HG03520 (cell line): ENCODE measurements at regions not wholly inside any gene's neighbourhood (a gene's known extent, or its start where the extent isn't known, plus 50 kb on each side); places are given as distances from the start of the nearest gene placed in this dataset.

Source experiments
- ATAC-seq: cut with Tn5 transposase; IDR thresholded peaks from one replicate; pipeline ENCODE4 v1.9.1; 2021; ENCODE audit warnings: mild to moderate bottlenecking, moderate library complexity; ENCODE audit not compliant: unreplicated experiment

DNA sequence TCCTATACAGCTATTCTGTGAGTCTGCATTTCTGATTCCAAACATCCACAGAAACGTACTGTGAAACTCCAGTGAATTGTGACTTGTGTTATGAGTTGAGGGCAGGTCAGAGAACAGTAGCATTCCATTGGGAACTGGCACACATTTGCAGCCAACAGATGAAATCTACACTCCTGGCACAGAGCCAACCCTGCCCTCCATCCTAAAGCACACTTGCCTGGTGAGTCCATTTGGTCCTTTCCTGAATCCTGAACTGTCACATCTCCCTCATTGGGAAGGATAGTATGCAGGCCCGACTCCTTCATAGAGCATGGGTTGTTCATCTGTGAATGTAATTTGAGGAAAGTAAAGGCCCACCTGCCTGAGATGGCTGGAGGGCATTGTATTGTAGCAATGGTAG, 314.3 kb upstream of the RASGRP1 start:
- no peak for ATAC-seq

GRCh38 chr15:38879909-38880471, 315.4 kb upstream of the RASGRP1 start:
- ATAC-seq, result no peak

- ATAC-seq, result no peak
Observed at GRCh38 chr15:38882221-38882620, 317.6 kb upstream of the RASGRP1 start.

DNA sequence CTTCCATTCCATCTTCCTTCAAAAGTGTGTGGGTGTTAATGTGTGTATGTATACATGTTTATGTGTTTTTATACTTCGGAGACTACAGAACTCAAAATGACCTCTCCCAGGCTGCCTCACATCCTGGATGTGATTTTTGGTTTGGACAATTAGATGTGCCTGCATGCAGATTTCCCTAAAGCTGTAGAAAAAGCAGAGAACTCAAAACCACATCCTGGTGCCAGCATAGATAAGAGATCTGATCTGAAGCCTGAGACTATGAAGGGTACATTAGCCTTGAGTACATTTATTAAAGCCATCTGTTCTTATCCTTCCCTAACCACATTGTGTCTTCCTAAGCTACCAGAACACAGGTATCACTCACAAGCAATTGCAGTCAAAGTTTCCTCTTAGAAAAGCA, 319.4 kb upstream of the RASGRP1 start:
- no peak for ATAC-seq

DNA sequence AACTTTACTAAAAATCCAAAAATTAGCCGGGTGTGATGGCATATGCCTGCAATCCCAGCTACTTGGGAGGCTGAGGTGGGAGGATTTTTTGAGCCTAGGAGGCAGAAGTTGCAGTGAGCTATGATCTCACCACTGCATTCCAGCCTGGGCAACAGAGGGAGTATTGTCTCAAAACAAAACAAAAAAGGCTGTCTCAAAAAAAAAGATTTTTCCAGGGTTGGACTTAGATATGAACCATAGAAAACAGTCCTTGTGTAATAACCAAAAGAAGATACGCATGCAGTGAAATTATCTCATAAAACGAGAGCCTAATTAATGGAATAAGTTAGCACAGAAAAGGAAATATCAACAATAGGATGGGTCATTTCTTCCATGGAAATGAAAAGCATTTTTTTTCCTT, 320.4 kb upstream of the RASGRP1 start:
- ATAC-seq, result no peak

DNA sequence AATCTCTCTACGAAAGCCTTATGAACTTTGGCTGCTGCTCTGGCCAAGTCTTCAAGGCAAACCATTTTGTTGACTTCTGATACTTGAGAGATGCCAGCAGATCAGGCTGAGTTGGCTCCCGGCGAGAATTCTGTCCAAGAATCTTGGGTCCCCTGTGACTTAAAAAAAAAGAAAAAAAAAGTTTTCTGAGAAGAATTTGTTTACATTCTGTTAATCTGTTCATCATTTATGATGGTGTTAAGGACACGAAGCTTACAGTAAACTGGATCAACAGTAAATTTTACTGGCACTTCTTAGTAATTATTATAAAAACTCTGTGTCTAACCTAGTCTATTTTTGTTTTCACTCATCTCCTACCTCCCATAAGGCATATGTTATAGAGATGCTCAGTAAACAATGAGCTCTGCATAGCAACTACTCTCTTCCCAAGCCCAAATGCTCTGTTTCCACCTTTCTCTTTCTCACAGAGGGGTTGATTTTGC, 320.9 kb upstream of the RASGRP1 start:
- no peak for ATAC-seq

DNA sequence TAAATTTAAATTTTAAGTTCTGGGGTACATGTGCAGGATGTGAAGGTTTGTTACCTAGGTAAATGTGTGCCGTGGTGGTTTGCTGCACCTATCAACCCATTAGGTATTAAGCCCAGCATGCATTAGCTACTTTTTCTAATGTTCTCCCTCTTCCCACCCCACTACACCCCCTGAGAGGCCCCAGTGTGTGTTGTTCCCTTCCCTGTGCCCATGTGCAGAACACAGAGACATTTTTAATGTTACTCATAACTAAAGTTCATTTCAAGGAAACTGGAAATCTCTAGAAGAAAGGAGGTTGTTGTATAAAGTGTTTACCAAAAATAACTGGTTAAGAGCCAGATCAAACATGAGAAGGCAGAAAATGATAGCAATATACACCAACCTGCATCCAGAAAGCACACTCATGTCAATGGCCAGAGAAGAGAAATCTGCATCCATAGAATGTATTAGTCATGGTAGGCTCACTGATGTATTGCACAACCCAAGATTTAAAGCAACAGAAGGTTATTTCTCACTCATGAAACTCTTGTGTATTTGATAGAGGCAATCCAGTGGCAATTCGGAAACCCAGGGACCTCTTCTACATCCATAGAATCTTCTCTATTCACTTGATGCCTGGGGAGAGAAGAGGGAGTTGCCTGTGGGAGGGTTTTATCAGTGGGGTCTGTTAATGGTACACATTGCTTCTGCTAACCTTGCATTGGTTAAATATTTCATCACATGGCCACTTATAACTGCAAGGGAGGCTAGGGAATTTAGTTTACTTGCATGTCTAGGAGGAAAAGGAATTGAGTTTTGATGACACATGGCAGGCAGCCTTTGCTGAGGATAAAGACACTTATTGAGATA, 321.9 kb upstream of the RASGRP1 start:
- ATAC-seq, result no peak

GRCh38 chr15:38888701-38889221, 324.1 kb upstream of the RASGRP1 start:
- ATAC-seq, result no peak

GRCh38 chr15:38890194-38890593, 325.6 kb upstream of the RASGRP1 start:
- ATAC-seq, result no peak

- ATAC-seq, result no peak
Observed at GRCh38 chr15:38893925-38894242, 329.3 kb upstream of the RASGRP1 start.

DNA sequence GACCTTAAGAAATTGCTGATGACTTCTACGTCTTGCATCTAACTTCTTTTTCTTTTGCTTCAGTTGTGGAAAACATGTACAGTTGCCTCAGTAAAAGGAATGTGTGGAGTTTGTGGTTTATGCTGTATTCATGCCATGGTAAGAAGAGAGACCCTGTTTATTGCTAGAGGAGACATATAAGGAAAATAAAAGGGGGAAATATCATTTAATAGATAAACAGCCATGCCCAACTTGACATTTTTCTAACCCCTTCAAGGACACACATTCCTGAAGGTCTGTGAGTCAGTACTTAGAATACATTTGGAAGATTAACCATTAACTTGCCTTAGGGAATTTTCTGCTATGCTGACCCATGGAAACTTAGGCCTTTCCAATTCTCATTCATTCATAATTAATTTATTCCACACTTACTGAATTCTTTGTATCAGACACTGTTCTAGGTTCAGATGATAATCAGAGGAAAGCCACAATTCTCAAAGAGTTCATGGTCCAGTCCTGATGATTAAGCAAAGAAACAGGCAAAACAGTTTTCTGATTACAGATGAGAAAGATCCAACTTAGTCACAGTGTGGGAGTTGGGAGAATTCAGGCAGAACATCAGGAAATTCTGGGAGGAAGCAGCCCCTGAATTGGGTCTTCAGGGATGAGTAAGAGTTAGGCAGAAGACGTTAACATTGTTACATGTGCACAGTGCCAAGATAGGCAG, 329.8 kb upstream of the RASGRP1 start:
- no peak for ATAC-seq

GRCh38 chr15:38895326-38896255, 331.0 kb upstream of the RASGRP1 start:
- ATAC-seq, result no peak

DNA sequence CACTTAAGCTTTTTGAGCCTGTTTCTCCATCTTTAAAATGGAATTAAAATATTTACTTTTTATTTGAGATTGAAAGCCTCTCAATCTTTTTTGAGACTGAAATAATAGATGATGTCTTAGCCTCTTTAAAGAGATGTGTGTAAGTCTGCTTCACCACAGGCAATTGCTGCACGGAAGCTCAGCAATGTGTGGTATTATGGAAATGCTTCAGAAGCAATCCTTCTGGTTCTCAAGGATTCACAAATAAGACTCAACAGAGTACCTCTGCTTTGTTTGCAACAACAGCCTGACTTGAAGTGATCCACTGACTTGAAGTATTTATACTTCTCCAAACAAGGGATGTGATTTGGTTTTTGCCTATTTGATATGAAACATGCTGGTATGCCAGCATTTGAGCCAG, 332.0 kb upstream of the RASGRP1 start:
- no peak for ATAC-seq

DNA sequence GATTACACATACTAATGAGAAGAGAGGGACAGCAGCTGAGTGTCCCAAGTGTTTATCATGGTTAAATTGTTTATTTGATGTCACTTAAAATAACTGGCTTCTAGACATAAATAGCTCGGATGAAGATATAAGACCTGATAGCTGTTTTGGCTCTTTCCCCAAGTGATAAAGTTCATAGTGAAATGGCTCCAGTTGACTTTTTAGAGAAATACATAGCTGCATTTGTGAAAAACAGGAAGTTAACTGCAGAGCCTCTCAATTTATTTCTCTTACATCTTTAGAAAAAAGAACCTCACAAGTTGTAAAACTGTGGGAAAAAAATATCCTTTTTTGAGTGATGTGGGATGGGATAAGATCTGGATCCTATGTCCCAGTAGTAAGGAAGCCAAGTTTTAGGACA, 332.9 kb upstream of the RASGRP1 start:
- no peak for ATAC-seq

- ATAC-seq, result no peak
Observed at GRCh38 chr15:38898236-38898635, 333.6 kb upstream of the RASGRP1 start.

DNA sequence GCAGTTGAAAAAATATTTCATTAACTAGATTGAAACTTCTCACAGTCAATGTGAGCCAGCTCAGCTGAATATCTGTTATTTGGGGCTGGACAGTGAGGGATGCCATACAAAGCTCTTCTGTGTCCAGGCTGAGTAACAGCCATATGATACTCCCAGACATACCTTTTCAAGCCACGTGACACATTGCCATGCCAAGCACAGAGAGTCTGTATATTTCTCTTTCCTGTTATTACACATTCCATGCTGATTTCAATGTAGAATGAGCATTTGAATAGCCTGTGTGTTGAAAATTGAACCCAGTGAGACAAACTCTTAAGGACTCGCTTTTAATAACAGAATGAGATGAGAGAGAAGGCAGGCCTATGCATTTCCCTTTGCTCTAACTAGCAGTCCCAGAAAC, 334.7 kb upstream of the RASGRP1 start:
- ATAC-seq, result no peak

DNA sequence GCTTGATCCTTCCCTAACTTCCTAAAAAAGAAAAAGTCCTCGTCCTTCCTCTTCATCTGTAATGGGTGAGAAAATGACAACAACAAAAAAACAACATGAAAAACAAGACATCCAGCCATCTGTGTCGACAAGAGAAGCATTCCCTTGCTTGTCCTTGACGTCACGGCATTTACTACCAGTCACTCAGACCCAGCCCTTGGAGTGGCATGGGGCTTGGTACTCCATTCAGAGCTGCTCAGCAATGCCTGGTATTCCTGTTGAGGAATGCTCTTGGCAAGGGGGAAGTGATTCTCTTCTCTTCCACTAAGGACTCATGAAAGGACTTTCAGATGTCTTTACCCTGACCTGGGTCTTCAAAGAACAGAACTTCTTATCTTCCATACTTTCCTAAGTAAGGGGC, 339.7 kb upstream of the RASGRP1 start:
- ATAC-seq, result no peak

DNA sequence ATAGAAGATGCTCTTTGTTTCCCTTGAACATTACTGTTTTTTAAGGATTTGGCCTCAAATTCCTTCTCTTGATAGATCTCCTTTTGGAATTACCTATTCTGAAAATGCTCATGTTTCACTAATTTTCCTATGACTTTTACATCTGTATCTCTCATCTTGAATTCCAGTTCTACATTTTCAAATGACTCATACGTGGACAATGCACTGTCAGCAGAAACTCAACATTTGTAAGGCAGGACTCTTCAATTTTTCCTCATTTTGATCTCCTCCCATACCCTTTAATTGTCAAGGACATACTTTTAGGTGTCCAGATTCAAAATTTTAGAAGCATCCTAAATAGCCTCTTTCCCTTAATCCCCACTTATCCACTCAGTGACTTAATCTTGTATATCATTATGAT, 341.0 kb upstream of the RASGRP1 start:
- no peak for ATAC-seq

GRCh38 chr15:38920966-38921365, 356.4 kb upstream of the RASGRP1 start:
- ATAC-seq, result no peak

DNA sequence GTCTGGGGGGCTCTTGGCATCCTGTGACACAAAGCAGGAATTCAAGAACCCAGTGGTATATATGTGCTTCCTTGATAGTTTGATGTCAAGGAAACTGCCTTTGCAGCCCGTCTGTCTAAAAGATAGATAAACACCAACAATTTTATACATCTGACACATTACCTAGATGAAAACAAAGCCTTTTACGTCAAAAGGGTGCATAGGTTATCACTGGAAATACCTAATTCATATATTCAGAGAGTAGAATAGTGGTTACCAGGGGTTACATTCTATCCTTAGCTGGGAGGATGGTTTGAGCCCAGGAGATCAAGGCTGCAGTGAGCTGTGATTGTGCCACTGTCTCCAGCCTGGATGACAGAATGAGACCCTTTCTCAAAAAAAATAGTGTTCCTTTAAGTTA, 356.9 kb upstream of the RASGRP1 start:
- no peak for ATAC-seq

DNA sequence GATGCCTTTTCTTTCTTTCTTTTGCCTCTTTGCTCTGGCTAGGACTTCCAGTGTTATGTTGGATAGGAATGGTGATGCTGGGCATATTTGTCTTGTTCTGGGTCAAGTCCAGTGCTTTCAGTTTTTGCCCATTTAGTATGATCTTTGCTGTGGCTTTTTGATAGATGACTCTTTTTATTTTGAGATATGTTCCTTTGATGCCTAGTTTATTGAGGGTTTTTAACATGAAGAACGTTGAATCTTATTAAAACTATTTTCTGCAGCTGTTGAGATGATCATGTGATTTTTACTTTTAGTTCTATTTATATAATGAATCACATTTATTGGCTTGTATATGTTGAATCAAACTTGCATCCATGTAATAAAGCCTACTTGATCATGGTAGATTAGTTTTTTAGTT, 363.8 kb upstream of the RASGRP1 start:
- ATAC-seq, result no peak
